GM06990 (cell line): ENCODE measurements at regions not wholly inside any gene's neighbourhood (a gene's known extent, or its start where the extent isn't known, plus 50 kb on each side); places are given as distances from the start of the nearest gene placed in this dataset.

ENCODE experiments used
- DNase-seq: peaks from one replicate; pipeline ENCODE4 v3.0.0-alpha.2; 2011; ENCODE audit not compliant: insufficient read length; ENCODE audit errors: extremely low read depth
- H3K27me3 ChIP-seq: replicated peaks from 2 replicates; pipeline ENCODE4 v1.6.0; 2011; ENCODE audit warnings: low read length; ENCODE audit not compliant: control insufficient read depth, insufficient read depth
- H3K36me3 ChIP-seq: 2 replicates; pipeline ENCODE4 v1.5.1; 2011; ENCODE audit warnings: low read length; ENCODE audit not compliant: control insufficient read depth, insufficient read depth
- H3K4me3 ChIP-seq: replicated peaks from 2 replicates; pipeline ENCODE4 v1.5.1; 2011; ENCODE audit warnings: low read depth, mild to moderate bottlenecking, control low read depth, low read length
- CTCF ChIP-seq: IDR thresholded peaks from 2 replicates; pipeline ENCODE4 v1.5.1; 2011; ENCODE audit warnings: low read length, control low read depth, mild to moderate bottlenecking, inconsistent platforms; ENCODE audit not compliant: insufficient read depth, poor library complexity, severe bottlenecking

GRCh38 chr13:91184244-91184926 is 163.1 kb upstream of the MIR17HG start:
- no peaks in the 10 kb centered on the region for H3K36me3 ChIP-seq
- H3K4me3 ChIP-seq: no peak overlapping the region
- H3K27me3 ChIP-seq: no peaks in the 10 kb centered on the region
- no peak for DNase-seq
- no peak for TF ChIP-seq CTCF

- no peak for TF ChIP-seq CTCF
- DNase-seq: no peak
- Histone ChIP-seq H3K4me3 (no peak overlapping the region), H3K36me3 (no peaks in the 10 kb centered on the region), H3K27me3 (no peaks in the 10 kb centered on the region)
Observed at GRCh38 chr13:91185294-91185863, 162.1 kb upstream of the MIR17HG start.

GRCh38 chr13:91187522-91187921 is 160.0 kb upstream of the MIR17HG start:
- TF ChIP-seq CTCF: no peak
- Histone ChIP-seq H3K27me3 (no peaks in the 10 kb centered on the region), H3K36me3 (no peaks in the 10 kb centered on the region), H3K4me3 (no peak overlapping the region)
- no peak for DNase-seq

GRCh38 chr13:91189506-91189905 is 158.0 kb upstream of the MIR17HG start:
- Histone ChIP-seq H3K36me3 (no peaks in the 10 kb centered on the region), H3K4me3 (no peak overlapping the region), H3K27me3 (no peaks in the 10 kb centered on the region)
- TF ChIP-seq CTCF: no peak
- no peak for DNase-seq

- H3K4me3 ChIP-seq: no peak overlapping the region
- TF ChIP-seq CTCF: no peak
- no peaks in the 10 kb centered on the region for H3K36me3 ChIP-seq
- H3K27me3 ChIP-seq: peaks cover 1% of the 10 kb centered on the region; the same call in 1 of the 2 replicates
- no peak for DNase-seq
Observed at GRCh38 chr13:91193358-91193757, 154.1 kb upstream of the MIR17HG start.

GRCh38 chr13:91195789-91196188 is 151.7 kb upstream of the MIR17HG start:
- peaks cover 1% of the 10 kb centered on the region; the same call in 1 of the 2 replicates for H3K27me3 ChIP-seq
- no peak for TF ChIP-seq CTCF
- H3K36me3 ChIP-seq: no peaks in the 10 kb centered on the region
- no peak for DNase-seq
- no peak overlapping the region for H3K4me3 ChIP-seq
